HCT116 (cell line): ENCODE measurements at regions not wholly inside any gene's neighbourhood (a gene's known extent, or its start where the extent isn't known, plus 50 kb on each side); places are given as distances from the start of the nearest gene placed in this dataset.

Experiments used
- ATAC-seq: fragments of 200-7000 bp; cut with Tn5 transposase; 2 replicates; pipeline ENCODE4 v1.9.1; 2020; ENCODE audit warnings: mild to moderate bottlenecking, moderate library complexity
- BruUV-seq: library from RNA; stranded (reverse); fragments of 400-500 nt; replicated peaks from 2 replicates; lab custom pipeline; 2021; lab: Mats Ljungman, UMichigan
- CTCF ChIA-PET: fragments of 300-600 bp; sonication (Branson Sonifier 250); formaldehyde crosslinking; loops from one replicate; lab custom pipeline; 2021; ENCODE audit warnings: antibody characterized with exemption; lab: Charles Lee
- POLR2A ChIA-PET: fragments of 300-600, 350-600 bp; sonication (Branson Sonifier 250); formaldehyde crosslinking; loops from one replicate; lab custom pipeline; 2021; ENCODE audit warnings: antibody characterized with exemption; lab: Charles Lee
- RAD21 ChIA-PET, 2 experiments: fragments of 300-600 bp; sonication (Branson Sonifier 250); formaldehyde crosslinking; loops; one replicate each; lab custom pipeline; 2023; ENCODE audit warnings: low total read pairs in 2 of 2; ENCODE audit not compliant: uncharacterized antibody in 2 of 2, unreplicated experiment in 2 of 2, low non-redundant PET in 1 of 2; lab: Charles Lee
- DNase-seq: peaks from one replicate; pipeline ENCODE4 v3.0.0-alpha.2; 2010; ENCODE audit warnings: low read depth, low spot score
- H2AFZ ChIP-seq: fragments of 200-600 bp; shearing (Covaris generic), sonication (generic); 2 replicates; pipeline ENCODE4 v1.6.1; 2017; ENCODE audit warnings: low read depth, mixed run types, mixed read lengths, antibody characterized with exemption, low read length; ENCODE audit not compliant: poor library complexity, severe bottlenecking
- H3K27ac ChIP-seq: 2 replicates; pipeline ENCODE4 v1.5.1; 2012; ENCODE audit warnings: low read depth, low read length
- H3K27me3 ChIP-seq: fragments of 200-600 bp; sonication (generic); 2 replicates; pipeline ENCODE4 v1.6.1; 2016; ENCODE audit warnings: mixed run types, low read length, mixed read lengths; ENCODE audit not compliant: insufficient read depth
- H3K36me3 ChIP-seq, 2 experiments: fragments of 200-500 bp in 1 of 2; fragments of 200-600 bp in 1 of 2; sonication (Bioruptor generic) in 1 of 2; sonication (generic) in 1 of 2; 2 replicates each; pipeline versions ENCODE4 v1.5.1 to v1.6.1; 2014 to 2016; ENCODE audit warnings: low read length in 2 of 2, inconsistent platforms in 1 of 2, mixed read lengths in 1 of 2, mixed run types in 1 of 2; ENCODE audit not compliant: insufficient read depth in 2 of 2, control insufficient read depth in 1 of 2
- H3K4me1 ChIP-seq, 2 experiments: fragments of 200-600 bp in 1 of 2; sonication (generic) in 1 of 2; 2 replicates each; pipeline versions ENCODE4 v1.5.1 to v1.6.1; 2012 to 2017; ENCODE audit warnings: low read length in 2 of 2, inconsistent platforms in 1 of 2, mild to moderate bottlenecking in 1 of 2, mixed read lengths in 1 of 2, mixed run types in 1 of 2, moderate library complexity in 1 of 2; ENCODE audit not compliant: insufficient read depth in 2 of 2, control insufficient read depth in 1 of 2
- H3K4me2 ChIP-seq: fragments of 200-600 bp; sonication (generic); 2 replicates; pipeline ENCODE4 v1.6.1; 2017; ENCODE audit warnings: mixed run types, low read length, mixed read lengths
- H3K4me3 ChIP-seq, 2 experiments: fragments of 200-600 bp in 1 of 2; sonication (generic) in 1 of 2; replicated peaks in 1 of 2; 2 replicates each; pipeline ENCODE4 v1.5.1; 2011 to 2016; ENCODE audit warnings: low read length in 2 of 2, control low read depth in 1 of 2, low read depth in 1 of 2, mild to moderate bottlenecking in 1 of 2, mixed read lengths in 1 of 2, mixed run types in 1 of 2
- H3K79me2 ChIP-seq: fragments of 200-600 bp; sonication (generic); 2 replicates; pipeline ENCODE4 v1.6.1; 2017; ENCODE audit warnings: mild to moderate bottlenecking, mixed run types, low read length, moderate library complexity, mixed read lengths; ENCODE audit not compliant: insufficient read depth
- H3K9ac ChIP-seq: fragments of 200-600 bp; sonication (generic); 2 replicates; pipeline ENCODE4 v1.6.1; 2016; ENCODE audit warnings: low read length, mixed read lengths
- H3K9me2 ChIP-seq: fragments of 200-600 bp; sonication (generic), shearing (Covaris generic); 2 replicates; pipeline ENCODE4 v1.6.1; 2017; ENCODE audit warnings: mixed run types, mild to moderate bottlenecking, moderate library complexity; ENCODE audit not compliant: insufficient read depth
- H3K9me3 ChIP-seq, 2 experiments: fragments of 200-500 bp in 1 of 2; fragments of 200-600 bp in 1 of 2; sonication (Bioruptor generic) in 1 of 2; sonication (generic) in 1 of 2; 2 replicates each; pipeline ENCODE4 v1.6.1; 2014 to 2017; ENCODE audit warnings: low read length in 2 of 2, mixed read lengths in 2 of 2, inconsistent platforms in 1 of 2, low read depth in 1 of 2, mild to moderate bottlenecking in 1 of 2, mixed run types in 1 of 2, moderate library complexity in 1 of 2; ENCODE audit not compliant: control insufficient read depth in 1 of 2, insufficient read depth in 1 of 2
- H4K20me1 ChIP-seq: fragments of 200-600 bp; sonication (generic), shearing (Covaris generic); 2 replicates; pipeline ENCODE4 v1.6.1; 2017; ENCODE audit warnings: mixed run types, mild to moderate bottlenecking, moderate library complexity; ENCODE audit not compliant: insufficient read depth
- CBX3 ChIP-seq: IDR thresholded peaks from 2 replicates; pipeline ENCODE4 v1.6.1; 2012; ENCODE audit warnings: low read depth
- ELF1 ChIP-seq: IDR thresholded peaks from 2 replicates; pipeline ENCODE4 v1.6.1; 2012; ENCODE audit warnings: low read depth, borderline replicate concordance
- EZH2 ChIP-seq: fragments of 200-600 bp; sonication (generic); IDR thresholded peaks from 2 replicates; pipeline ENCODE4 v1.6.1; 2017; ENCODE audit warnings: antibody characterized with exemption, mixed run types
- JUND ChIP-seq: IDR thresholded peaks from 2 replicates; pipeline ENCODE4 v1.6.1; 2012
- RAD21 ChIP-seq: IDR thresholded peaks from 2 replicates; pipeline ENCODE4 v1.6.1; 2012; ENCODE audit warnings: low read depth, mild to moderate bottlenecking
- SIN3A ChIP-seq: IDR thresholded peaks from 2 replicates; pipeline ENCODE4 v1.6.1; 2012; ENCODE audit warnings: low read depth
- ZFX ChIP-seq: fragments of 450-650 bp; IDR thresholded peaks from 2 replicates; pipeline ENCODE4 v1.6.1; 2017
- ZNF274 ChIP-seq: fragments of 200-500 bp; sonication (Bioruptor generic); IDR thresholded peaks from 2 replicates; pipeline ENCODE4 v1.6.1; 2014; ENCODE audit warnings: mild to moderate bottlenecking, low read depth, low read length, inconsistent platforms
- intact Hi-C: fragments of 100-400 bp; cut with micrococcal nuclease; formaldehyde crosslinking; loops from 2 replicates; pipeline ENCODE4 v1.10.0; 2022
- TF ChIP-seq, protein P1 (sequence below): IDR thresholded peaks from 2 replicates; pipeline ENCODE4 v1.6.1; 2012
- TF ChIP-seq, protein P2 (sequence below), 3 experiments: fragments of 200-600 bp in 1 of 3; sonication (generic) in 1 of 3; IDR thresholded peaks in 2 of 3; conservative IDR thresholded peaks in 1 of 3; 2 replicates each; pipeline ENCODE4 v1.5.1; 2012 to 2017; ENCODE audit warnings: low read depth in 2 of 3, low read length in 2 of 3, antibody characterized with exemption in 1 of 3, borderline replicate concordance in 1 of 3, control low read depth in 1 of 3, mild to moderate bottlenecking in 1 of 3, mixed read lengths in 1 of 3, mixed run types in 1 of 3, moderate library complexity in 1 of 3; ENCODE audit not compliant: insufficient read depth in 1 of 3
- TF ChIP-seq, protein P3 (sequence below): IDR thresholded peaks from 2 replicates; pipeline ENCODE4 v1.6.1; 2012
- TF ChIP-seq, protein P4 (sequence below): IDR thresholded peaks from 2 replicates; pipeline ENCODE4 v1.6.1; 2011; ENCODE audit warnings: mild to moderate bottlenecking, low read length, moderate library complexity; ENCODE audit not compliant: insufficient replicate concordance; ENCODE audit errors: extremely low read depth

DNA sequence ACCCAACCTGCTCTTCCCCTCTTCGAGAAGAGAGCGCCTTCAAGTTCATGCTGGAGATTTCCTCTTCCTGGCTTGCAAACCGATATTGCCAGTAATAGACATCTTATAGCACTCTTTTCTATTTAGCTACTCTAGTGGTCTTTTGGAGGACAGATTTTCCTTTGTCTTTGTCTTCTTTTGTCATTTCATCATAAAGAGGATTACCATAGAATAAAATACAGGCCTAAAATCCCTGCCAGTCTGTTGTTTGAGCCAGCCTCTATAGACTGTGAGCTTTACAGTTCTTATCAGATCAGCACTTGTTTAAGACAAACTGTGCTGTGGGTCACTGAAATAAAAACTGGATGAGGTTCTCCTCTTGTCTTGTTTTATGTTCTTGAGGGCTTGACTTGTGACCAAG is 802.8 kb downstream of the NR2F1-AS1 start:
- no peaks in the 10 kb centered on the region for H4K20me1 ChIP-seq
- intact Hi-C loops: no loop called here
- H2AFZ ChIP-seq: no peak overlapping the region
- no peak for DNase-seq
- no peaks in the 10 kb centered on the region for H3K9me2 ChIP-seq
- H3K4me3 ChIP-seq: no peak overlapping the region
- CTCF ChIA-PET: no interaction called here
- H3K4me1 ChIP-seq: no peaks in the 10 kb centered on the region
- H3K27me3 ChIP-seq: no peaks in the 10 kb centered on the region
- TF ChIP-seq ZFX: no peak
- no peak for TF ChIP-seq SIN3A
- no peak for TF ChIP-seq ELF1
- no peak for TF ChIP-seq JUND
- TF ChIP-seq, protein P1, sequence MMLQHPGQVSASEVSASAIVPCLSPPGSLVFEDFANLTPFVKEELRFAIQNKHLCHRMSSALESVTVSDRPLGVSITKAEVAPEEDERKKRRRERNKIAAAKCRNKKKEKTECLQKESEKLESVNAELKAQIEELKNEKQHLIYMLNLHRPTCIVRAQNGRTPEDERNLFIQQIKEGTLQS: no peak
- no peak for TF ChIP-seq CBX3
- TF ChIP-seq EZH2: no peak
- TF ChIP-seq, protein P2, sequence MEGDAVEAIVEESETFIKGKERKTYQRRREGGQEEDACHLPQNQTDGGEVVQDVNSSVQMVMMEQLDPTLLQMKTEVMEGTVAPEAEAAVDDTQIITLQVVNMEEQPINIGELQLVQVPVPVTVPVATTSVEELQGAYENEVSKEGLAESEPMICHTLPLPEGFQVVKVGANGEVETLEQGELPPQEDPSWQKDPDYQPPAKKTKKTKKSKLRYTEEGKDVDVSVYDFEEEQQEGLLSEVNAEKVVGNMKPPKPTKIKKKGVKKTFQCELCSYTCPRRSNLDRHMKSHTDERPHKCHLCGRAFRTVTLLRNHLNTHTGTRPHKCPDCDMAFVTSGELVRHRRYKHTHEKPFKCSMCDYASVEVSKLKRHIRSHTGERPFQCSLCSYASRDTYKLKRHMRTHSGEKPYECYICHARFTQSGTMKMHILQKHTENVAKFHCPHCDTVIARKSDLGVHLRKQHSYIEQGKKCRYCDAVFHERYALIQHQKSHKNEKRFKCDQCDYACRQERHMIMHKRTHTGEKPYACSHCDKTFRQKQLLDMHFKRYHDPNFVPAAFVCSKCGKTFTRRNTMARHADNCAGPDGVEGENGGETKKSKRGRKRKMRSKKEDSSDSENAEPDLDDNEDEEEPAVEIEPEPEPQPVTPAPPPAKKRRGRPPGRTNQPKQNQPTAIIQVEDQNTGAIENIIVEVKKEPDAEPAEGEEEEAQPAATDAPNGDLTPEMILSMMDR (IDR thresholded peaks at IDR 0.05 in 2 of 3, conservative IDR thresholded peaks at IDR 0.05 in 1 of 3; ENCODE audit: borderline replicate concordance in 1 of 3, insufficient read depth in 1 of 3, low read depth in 2 of 3, low read length in 2 of 3): no peak
- TF ChIP-seq, protein P3, sequence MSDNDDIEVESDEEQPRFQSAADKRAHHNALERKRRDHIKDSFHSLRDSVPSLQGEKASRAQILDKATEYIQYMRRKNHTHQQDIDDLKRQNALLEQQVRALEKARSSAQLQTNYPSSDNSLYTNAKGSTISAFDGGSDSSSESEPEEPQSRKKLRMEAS: no peak
- TF ChIP-seq RAD21: no peak
- TF ChIP-seq, protein P4, sequence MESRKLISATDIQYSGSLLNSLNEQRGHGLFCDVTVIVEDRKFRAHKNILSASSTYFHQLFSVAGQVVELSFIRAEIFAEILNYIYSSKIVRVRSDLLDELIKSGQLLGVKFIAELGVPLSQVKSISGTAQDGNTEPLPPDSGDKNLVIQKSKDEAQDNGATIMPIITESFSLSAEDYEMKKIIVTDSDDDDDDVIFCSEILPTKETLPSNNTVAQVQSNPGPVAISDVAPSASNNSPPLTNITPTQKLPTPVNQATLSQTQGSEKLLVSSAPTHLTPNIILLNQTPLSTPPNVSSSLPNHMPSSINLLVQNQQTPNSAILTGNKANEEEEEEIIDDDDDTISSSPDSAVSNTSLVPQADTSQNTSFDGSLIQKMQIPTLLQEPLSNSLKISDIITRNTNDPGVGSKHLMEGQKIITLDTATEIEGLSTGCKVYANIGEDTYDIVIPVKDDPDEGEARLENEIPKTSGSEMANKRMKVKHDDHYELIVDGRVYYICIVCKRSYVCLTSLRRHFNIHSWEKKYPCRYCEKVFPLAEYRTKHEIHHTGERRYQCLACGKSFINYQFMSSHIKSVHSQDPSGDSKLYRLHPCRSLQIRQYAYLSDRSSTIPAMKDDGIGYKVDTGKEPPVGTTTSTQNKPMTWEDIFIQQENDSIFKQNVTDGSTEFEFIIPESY: no peak
- no peak for TF ChIP-seq ZNF274
- no peaks in the 10 kb centered on the region for H3K9me3 ChIP-seq
- no peak overlapping the region for H3K9ac ChIP-seq
- no peaks in the 10 kb centered on the region for H3K36me3 ChIP-seq
- RAD21 ChIA-PET: no interaction called here
- no peak for ATAC-seq
- H3K79me2 ChIP-seq: no peaks in the 10 kb centered on the region
- H3K4me2 ChIP-seq: no peak overlapping the region
- POLR2A ChIA-PET: interaction anchor here (0.5 kb wide), 1 partner anchor 508 kb away, joined by 3 read pairs; no protein-coding TSS in a partner anchor
- no peak overlapping the region for H3K27ac ChIP-seq
- BruUV-seq: no TSS peak
